Neuronal stem cell (in vitro differentiated cells): ENCODE measurements at regions not wholly inside any gene's neighbourhood (a gene's known extent, or its start where the extent isn't known, plus 50 kb on each side); places are given as distances from the start of the nearest gene placed in this dataset.

Experiments used
- DNase-seq: peaks from one replicate; pipeline ENCODE4 v3.0.0-alpha.2; 2013; ENCODE audit warnings: low spot score
- H2AFZ ChIP-seq: one replicate; pipeline ENCODE4 v1.6.1; 2013; ENCODE audit warnings: mild to moderate bottlenecking, low read length, inconsistent platforms
- H2AK5ac ChIP-seq: 2 replicates; pipeline ENCODE4 v1.6.1; 2013; ENCODE audit warnings: low read depth, mild to moderate bottlenecking, inconsistent platforms, low read length, moderate library complexity, mixed read lengths
- H2BK120ac ChIP-seq: 2 replicates; pipeline ENCODE4 v1.6.1; 2013; ENCODE audit warnings: low read depth, mild to moderate bottlenecking, inconsistent platforms, low read length, moderate library complexity, mixed read lengths
- H2BK12ac ChIP-seq: one replicate; pipeline ENCODE4 v1.6.1; 2013; ENCODE audit warnings: low read length, inconsistent platforms
- H2BK15ac ChIP-seq: 2 replicates; pipeline ENCODE4 v1.6.1; 2013; ENCODE audit warnings: mild to moderate bottlenecking, low read length, inconsistent platforms, mixed read lengths
- H2BK5ac ChIP-seq: one replicate; pipeline ENCODE4 v1.6.1; 2013; ENCODE audit warnings: inconsistent platforms, mild to moderate bottlenecking, low read length, moderate library complexity
- H3K14ac ChIP-seq: one replicate; pipeline ENCODE4 v1.6.1; 2013; ENCODE audit warnings: low read length, inconsistent platforms
- H3K18ac ChIP-seq: 2 replicates; pipeline ENCODE4 v1.6.1; 2013; ENCODE audit warnings: low read length, inconsistent platforms
- H3K23ac ChIP-seq: 2 replicates; pipeline ENCODE4 v1.6.1; 2013; ENCODE audit warnings: low read depth, mild to moderate bottlenecking, mixed read lengths, low read length, inconsistent platforms; ENCODE audit not compliant: poor library complexity
- H3K27ac ChIP-seq: replicated peaks from 3 replicates; pipeline ENCODE4 v1.5.1; 2013; ENCODE audit warnings: low read length, inconsistent platforms
- H3K27me3 ChIP-seq, 3 experiments: 2 replicates each; pipeline ENCODE4 v1.6.1; 2013; ENCODE audit warnings: low read length in 3 of 3, mild to moderate bottlenecking in 2 of 3, inconsistent platforms in 1 of 3, low read depth in 1 of 3, mixed read lengths in 1 of 3, moderate library complexity in 1 of 3; ENCODE audit not compliant: control insufficient read depth in 3 of 3, insufficient read depth in 3 of 3
- H3K36me3 ChIP-seq, 2 donors: replicated peaks in 1 of 2; 2 replicates each; pipeline ENCODE4 v1.6.1; 2013; ENCODE audit warnings: low read length in 2 of 2; ENCODE audit not compliant: control insufficient read depth in 2 of 2, insufficient read depth in 2 of 2
- H3K4ac ChIP-seq: 2 replicates; pipeline ENCODE4 v1.6.1; 2013; ENCODE audit warnings: inconsistent platforms, mild to moderate bottlenecking, low read length, moderate library complexity
- H3K4me1 ChIP-seq, 2 donors: 1 replicate in 1 of 2; 2 replicates in 1 of 2; pipeline ENCODE4 v1.6.1; 2013; ENCODE audit warnings: low read length in 2 of 2, low read depth in 1 of 2; ENCODE audit not compliant: control insufficient read depth in 2 of 2, insufficient read depth in 1 of 2
- H3K4me2 ChIP-seq: one replicate; pipeline ENCODE4 v1.6.1; 2013; ENCODE audit warnings: mild to moderate bottlenecking, low read length, inconsistent platforms; ENCODE audit not compliant: insufficient read depth, poor library complexity, severe bottlenecking
- H3K4me3 ChIP-seq, 2 donors: 2 replicates each; pipeline ENCODE4 v1.5.1; 2013; ENCODE audit warnings: low read length in 2 of 2, mild to moderate bottlenecking in 2 of 2, inconsistent platforms in 1 of 2, moderate library complexity in 1 of 2
- H3K79me1 ChIP-seq: one replicate; pipeline ENCODE4 v1.6.1; 2013; ENCODE audit warnings: low read depth, mild to moderate bottlenecking, inconsistent platforms, low read length, moderate library complexity
- H3K9ac ChIP-seq: one replicate; pipeline ENCODE4 v1.6.1; 2013; ENCODE audit warnings: mild to moderate bottlenecking, low read depth, low read length, inconsistent platforms; ENCODE audit not compliant: poor library complexity
- H3K9me3 ChIP-seq, 2 donors: replicated peaks in 1 of 2; 2 replicates each; pipeline versions ENCODE3 to v1.6.1; 2013; ENCODE audit warnings: low read length in 2 of 2, mild to moderate bottlenecking in 2 of 2, inconsistent platforms in 1 of 2, low read depth in 1 of 2, mixed read lengths in 1 of 2, moderate library complexity in 1 of 2; ENCODE audit not compliant: control insufficient read depth in 2 of 2, insufficient read depth in 1 of 2
- H4K8ac ChIP-seq: one replicate; pipeline ENCODE4 v1.6.1; 2013; ENCODE audit warnings: low read depth, mild to moderate bottlenecking, inconsistent platforms, low read length, moderate library complexity
- H4K91ac ChIP-seq: one replicate; pipeline ENCODE4 v1.6.1; 2013; ENCODE audit warnings: low read length, low read depth, mild to moderate bottlenecking, inconsistent platforms; ENCODE audit not compliant: poor library complexity
- WGBS, 2 donors: extraction: QIAGEN DNeasy Blood & Tissue Kit; methylation state at CpG; one replicate each; pipeline ENCODE4 v1.1.7; 2013; ENCODE audit warnings: missing lambda C conversion rate in 2 of 2, mixed read lengths in 1 of 2; ENCODE audit not compliant: insufficient read length in 2 of 2, insufficient replicate concordance in 1 of 2; ENCODE audit errors: extremely low coverage in 2 of 2; 5-methylcytosine and 5-hydroxymethylcytosine counted together

DNA sequence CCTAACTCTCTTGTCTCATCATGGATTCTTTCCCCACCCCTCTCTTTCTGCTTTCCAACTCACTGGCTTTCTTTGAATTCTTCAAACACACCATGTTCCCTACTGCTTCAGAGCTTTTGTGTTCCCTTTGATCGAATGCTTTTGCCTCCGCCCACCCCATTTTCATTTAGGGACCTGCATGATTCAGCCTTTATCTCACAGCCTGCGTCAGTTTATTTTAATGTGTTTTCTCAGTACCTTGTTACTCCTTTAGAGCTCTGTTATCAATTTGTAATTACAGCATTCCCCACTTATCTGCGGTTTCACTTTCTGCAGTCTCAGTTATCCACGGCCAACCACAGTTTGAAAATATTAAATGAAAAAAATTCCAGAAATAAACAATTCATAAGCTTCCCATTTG is 451.3 kb downstream of the METTL15 start:
- H3K18ac ChIP-seq: no peak overlapping the region
- H2BK12ac ChIP-seq: no peak overlapping the region
- H3K4me3 ChIP-seq: no peak overlapping the region
- no peak overlapping the region for H4K91ac ChIP-seq
- H3K14ac ChIP-seq: no peak overlapping the region
- no CpG with 5 or more reads among the region's 5 CpGs for WGBS, 2 donors
- H3K27ac ChIP-seq: no peak overlapping the region
- H3K4ac ChIP-seq: no peak overlapping the region
- no peaks in the 10 kb centered on the region for H3K9me3 ChIP-seq
- no peaks in the 10 kb centered on the region for H3K79me1 ChIP-seq
- H3K4me1 ChIP-seq: peaks cover 2% of the 10 kb centered on the region in 2 donors
- no peak overlapping the region for H2AK5ac ChIP-seq
- H2AFZ ChIP-seq: peak overlapping the region; percentile 29
- H3K23ac ChIP-seq: no peak overlapping the region
- no peak overlapping the region for H3K9ac ChIP-seq
- no peak overlapping the region for H2BK5ac ChIP-seq
- no peak overlapping the region for H4K8ac ChIP-seq
- no peak overlapping the region for H3K4me2 ChIP-seq
- no peak overlapping the region for H2BK120ac ChIP-seq
- peaks cover 0 to 6% (median 0%) of the 10 kb centered on the region in 3 experiments for H3K27me3 ChIP-seq
- DNase-seq: peak; percentile 5
- no peak overlapping the region for H2BK15ac ChIP-seq
- no peaks in the 10 kb centered on the region for H3K36me3 ChIP-seq

DNA sequence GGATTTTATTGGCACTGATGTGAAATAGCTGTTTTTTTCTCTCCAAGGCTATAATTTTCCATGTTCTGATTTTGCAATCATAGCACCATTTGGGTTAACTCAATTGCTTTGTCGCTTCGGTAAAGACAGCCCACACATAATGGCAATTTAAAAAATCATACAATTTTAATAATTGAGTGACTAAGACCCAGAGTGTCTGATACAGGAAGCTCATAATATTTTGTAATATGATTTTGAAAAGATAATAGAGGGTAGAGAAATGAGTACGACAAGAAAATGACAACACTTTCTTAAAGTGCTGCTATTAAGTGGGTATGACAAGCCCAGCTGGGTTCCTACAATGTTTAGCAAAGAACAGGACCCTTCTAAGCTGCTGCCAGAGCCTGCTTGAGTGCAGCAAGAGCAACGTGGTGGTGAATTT is 439.1 kb downstream of the METTL15 start:
- no peak overlapping the region for H3K4me3 ChIP-seq
- no peaks in the 10 kb centered on the region for H3K9me3 ChIP-seq
- no peak overlapping the region for H3K9ac ChIP-seq
- DNase-seq: no peak
- no peaks in the 10 kb centered on the region for H3K27me3 ChIP-seq
- H4K91ac ChIP-seq: no peak overlapping the region
- H2BK15ac ChIP-seq: no peak overlapping the region
- no peak overlapping the region for H3K4ac ChIP-seq
- H2AK5ac ChIP-seq: no peak overlapping the region
- WGBS, 2 donors: no CpG with 5 or more reads among the region's 4 CpGs
- peak overlapping the region; percentile 7 for H2AFZ ChIP-seq
- peaks cover 3 to 10% of the 10 kb centered on the region in 2 donors for H3K4me1 ChIP-seq
- H3K23ac ChIP-seq: no peak overlapping the region
- H2BK12ac ChIP-seq: no peak overlapping the region
- H3K4me2 ChIP-seq: no peak overlapping the region
- no peaks in the 10 kb centered on the region for H3K36me3 ChIP-seq
- no peak overlapping the region for H4K8ac ChIP-seq
- H3K18ac ChIP-seq: no peak overlapping the region
- no peak overlapping the region for H2BK5ac ChIP-seq
- H3K27ac ChIP-seq: no peak overlapping the region
- no peak overlapping the region for H3K14ac ChIP-seq
- no peak overlapping the region for H2BK120ac ChIP-seq
- H3K79me1 ChIP-seq: no peaks in the 10 kb centered on the region

DNA sequence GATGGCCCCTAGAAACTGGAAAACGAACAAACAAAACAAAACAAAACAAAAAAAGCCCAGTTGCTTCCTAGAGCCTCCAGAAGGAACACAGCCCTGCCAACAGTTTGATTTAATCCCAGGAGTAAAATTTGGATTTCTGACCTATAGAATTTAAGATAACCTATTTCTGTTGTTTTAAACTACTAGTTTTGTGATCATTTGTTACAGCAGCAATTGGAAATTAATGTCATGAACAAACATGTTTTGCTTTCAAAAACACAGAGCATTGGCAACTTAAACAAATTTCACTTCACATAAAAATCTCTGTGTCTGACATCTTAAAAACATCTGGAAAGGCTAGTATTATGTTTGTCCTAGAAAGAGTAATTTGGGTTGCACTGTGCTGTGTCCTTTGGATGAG is 437.3 kb downstream of the METTL15 start:
- no peaks in the 10 kb centered on the region for H3K36me3 ChIP-seq
- no peak overlapping the region for H3K23ac ChIP-seq
- DNase-seq: no peak
- no peak overlapping the region for H3K14ac ChIP-seq
- H3K27me3 ChIP-seq: no peaks in the 10 kb centered on the region
- no CpG with 5 or more reads among the region's 1 CpG for WGBS, 2 donors
- no peaks in the 10 kb centered on the region for H3K9me3 ChIP-seq
- H2BK120ac ChIP-seq: no peak overlapping the region
- H4K8ac ChIP-seq: no peak overlapping the region
- no peak overlapping the region for H3K4me2 ChIP-seq
- no peak overlapping the region for H2AK5ac ChIP-seq
- no peak overlapping the region for H2AFZ ChIP-seq
- no peak overlapping the region for H3K9ac ChIP-seq
- H3K27ac ChIP-seq: no peak overlapping the region
- no peak overlapping the region for H2BK12ac ChIP-seq
- H3K4me3 ChIP-seq: no peak overlapping the region
- H3K79me1 ChIP-seq: no peaks in the 10 kb centered on the region
- H2BK15ac ChIP-seq: no peak overlapping the region
- no peak overlapping the region for H3K4ac ChIP-seq
- H4K91ac ChIP-seq: no peak overlapping the region
- H3K4me1 ChIP-seq: peaks cover 7 to 12% of the 10 kb centered on the region in 2 donors
- no peak overlapping the region for H2BK5ac ChIP-seq
- no peak overlapping the region for H3K18ac ChIP-seq

DNA sequence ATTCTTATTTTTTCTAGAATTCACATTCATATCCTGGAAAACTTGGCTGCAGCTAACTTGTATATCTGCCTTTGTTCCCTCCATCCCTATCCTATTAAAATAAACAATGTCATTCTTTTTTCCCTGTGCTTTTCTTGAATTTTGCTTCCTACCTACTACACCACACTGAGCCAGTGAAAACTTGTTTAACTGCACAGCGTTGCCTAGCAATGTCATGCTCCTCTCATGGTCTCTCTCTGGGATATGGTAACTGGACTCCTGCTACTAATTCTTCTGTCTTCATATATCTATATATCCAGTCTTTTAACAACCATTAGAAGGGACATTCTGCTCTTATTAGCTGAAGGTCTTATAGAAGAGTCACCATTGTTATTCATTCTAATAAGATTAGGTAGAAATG is 434.4 kb downstream of the METTL15 start:
- Histone ChIP-seq H2BK12ac (no peak overlapping the region), H3K79me1 (no peaks in the 10 kb centered on the region), H3K27me3 (no peaks in the 10 kb centered on the region), H3K4me3 (no peak overlapping the region), H2AFZ (no peak overlapping the region), H2AK5ac (no peak overlapping the region), H3K27ac (no peak overlapping the region), H3K23ac (no peak overlapping the region), H2BK5ac (no peak overlapping the region), H2BK15ac (no peak overlapping the region), H3K14ac (no peak overlapping the region), H3K4me2 (no peak overlapping the region), H3K9me3 (no peaks in the 10 kb centered on the region), H3K18ac (no peak overlapping the region), H3K9ac (no peak overlapping the region), H3K4me1 (peaks cover 7 to 11% of the 10 kb centered on the region in 2 donors), H3K36me3 (no peaks in the 10 kb centered on the region), H4K91ac (no peak overlapping the region), H2BK120ac (no peak overlapping the region), H4K8ac (no peak overlapping the region), H3K4ac (no peak overlapping the region)
- DNase-seq: no peak
- WGBS, 2 donors: no CpG with 5 or more reads among the region's 1 CpG
